ENCODE measurements at regions not wholly inside any gene's neighbourhood (a gene's known extent, or its start where the extent isn't known, plus 50 kb on each side); places are given as distances from the start of the nearest gene placed in this dataset.

GRCh38 chr7:84362828-84363227, 168.2 kb upstream of the SEMA3A start:
- TF ChIP-seq EZH2 (IDR thresholded peaks at IDR 0.05) (no peak), EZH2phosphoT487 (IDR thresholded peaks at IDR 0.05) (no peak)
- TF ChIP-seq, protein P1, sequence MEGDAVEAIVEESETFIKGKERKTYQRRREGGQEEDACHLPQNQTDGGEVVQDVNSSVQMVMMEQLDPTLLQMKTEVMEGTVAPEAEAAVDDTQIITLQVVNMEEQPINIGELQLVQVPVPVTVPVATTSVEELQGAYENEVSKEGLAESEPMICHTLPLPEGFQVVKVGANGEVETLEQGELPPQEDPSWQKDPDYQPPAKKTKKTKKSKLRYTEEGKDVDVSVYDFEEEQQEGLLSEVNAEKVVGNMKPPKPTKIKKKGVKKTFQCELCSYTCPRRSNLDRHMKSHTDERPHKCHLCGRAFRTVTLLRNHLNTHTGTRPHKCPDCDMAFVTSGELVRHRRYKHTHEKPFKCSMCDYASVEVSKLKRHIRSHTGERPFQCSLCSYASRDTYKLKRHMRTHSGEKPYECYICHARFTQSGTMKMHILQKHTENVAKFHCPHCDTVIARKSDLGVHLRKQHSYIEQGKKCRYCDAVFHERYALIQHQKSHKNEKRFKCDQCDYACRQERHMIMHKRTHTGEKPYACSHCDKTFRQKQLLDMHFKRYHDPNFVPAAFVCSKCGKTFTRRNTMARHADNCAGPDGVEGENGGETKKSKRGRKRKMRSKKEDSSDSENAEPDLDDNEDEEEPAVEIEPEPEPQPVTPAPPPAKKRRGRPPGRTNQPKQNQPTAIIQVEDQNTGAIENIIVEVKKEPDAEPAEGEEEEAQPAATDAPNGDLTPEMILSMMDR (IDR thresholded peaks at IDR 0.05), result no peak

Measured in neural progenitor cell (in vitro differentiated cells).